IPS DF 6.9 (cell line): ENCODE measurements at regions not wholly inside any gene's neighbourhood (a gene's known extent, or its start where the extent isn't known, plus 50 kb on each side); places are given as distances from the start of the nearest gene placed in this dataset.

Experiments
- DNase-seq: peaks from one replicate; pipeline ENCODE4 v3.0.0-alpha.2; 2013; ENCODE audit warnings: low read depth, low spot score
- H3K27ac ChIP-seq: one replicate; pipeline ENCODE4 v1.5.1; 2013; ENCODE audit warnings: low read length, control low read depth
- H3K27me3 ChIP-seq: 2 replicates; pipeline ENCODE4 v1.6.1; 2013; ENCODE audit warnings: mild to moderate bottlenecking, low read length; ENCODE audit not compliant: control insufficient read depth, insufficient read depth
- H3K36me3 ChIP-seq: 2 replicates; pipeline ENCODE4 v1.6.1; 2013; ENCODE audit warnings: low read length; ENCODE audit not compliant: control insufficient read depth, insufficient read depth
- H3K4me1 ChIP-seq: 2 replicates; pipeline ENCODE4 v1.6.1; 2013; ENCODE audit warnings: low read length; ENCODE audit not compliant: control insufficient read depth, insufficient read depth
- H3K4me3 ChIP-seq: 2 replicates; pipeline ENCODE4 v1.5.1; 2013; ENCODE audit warnings: mild to moderate bottlenecking, low read length
- H3K9me3 ChIP-seq: 2 replicates; pipeline ENCODE4 v1.6.1; 2013; ENCODE audit warnings: low read length, inconsistent platforms; ENCODE audit not compliant: control insufficient read depth, insufficient read depth
- WGBS: extraction: QIAGEN DNeasy Blood & Tissue Kit; methylation state at CpG from one replicate; pipeline ENCODE4 v1.1.7; 2013; ENCODE audit warnings: mixed read lengths, missing lambda C conversion rate; ENCODE audit not compliant: insufficient read length, insufficient coverage; 5-methylcytosine and 5-hydroxymethylcytosine counted together

- H3K27me3 ChIP-seq: no peaks in the 10 kb centered on the region
- H3K4me1 ChIP-seq: no peaks in the 10 kb centered on the region
- H3K36me3 ChIP-seq: no peaks in the 10 kb centered on the region
- H3K27ac ChIP-seq: no peak overlapping the region
- no peak overlapping the region for H3K4me3 ChIP-seq
- no peak for DNase-seq
- no peaks in the 10 kb centered on the region for H3K9me3 ChIP-seq
- WGBS: no CpG with 5 or more reads among the region's 3 CpGs
Observed at GRCh38 chr12:19741132-19741489, 301.8 kb downstream of the AEBP2 start.

- Histone ChIP-seq H3K4me1 (no peaks in the 10 kb centered on the region), H3K36me3 (no peaks in the 10 kb centered on the region), H3K27me3 (no peaks in the 10 kb centered on the region), H3K27ac (no peak overlapping the region), H3K4me3 (no peak overlapping the region), H3K9me3 (no peaks in the 10 kb centered on the region)
- no peak for DNase-seq
- WGBS: no CpG with 5 or more reads among the region's 4 CpGs
Observed at GRCh38 chr12:19744705-19745218, 305.5 kb downstream of the AEBP2 start.

- DNase-seq: no peak
- H3K4me1 ChIP-seq: no peaks in the 10 kb centered on the region
- H3K27ac ChIP-seq: no peak overlapping the region
- H3K4me3 ChIP-seq: no peak overlapping the region
- H3K27me3 ChIP-seq: no peaks in the 10 kb centered on the region
- WGBS: 100% methylated on average over 1 of the region's 4 CpGs
- no peaks in the 10 kb centered on the region for H3K9me3 ChIP-seq
- H3K36me3 ChIP-seq: no peaks in the 10 kb centered on the region
Observed at GRCh38 chr12:19746471-19746870, 307.2 kb downstream of the AEBP2 start.

- Histone ChIP-seq H3K27me3 (no peaks in the 10 kb centered on the region), H3K36me3 (no peaks in the 10 kb centered on the region), H3K27ac (no peak overlapping the region), H3K9me3 (peaks cover 2% of the 10 kb centered on the region; the same call in 1 of the 2 replicates), H3K4me1 (no peaks in the 10 kb centered on the region), H3K4me3 (no peak overlapping the region)
- no CpG with 5 or more reads among the region's 7 CpGs for WGBS
- DNase-seq: no peak
Observed at GRCh38 chr12:19749906-19750574, 310.7 kb downstream of the AEBP2 start.

GRCh38 chr12:19751078-19751477 lies 311.8 kb downstream of the AEBP2 start:
- no peaks in the 10 kb centered on the region for H3K4me1 ChIP-seq
- no peaks in the 10 kb centered on the region for H3K27me3 ChIP-seq
- peaks cover 2% of the 10 kb centered on the region; the same call in 1 of the 2 replicates for H3K9me3 ChIP-seq
- H3K36me3 ChIP-seq: no peaks in the 10 kb centered on the region
- no peak for DNase-seq
- no peak overlapping the region for H3K27ac ChIP-seq
- H3K4me3 ChIP-seq: no peak overlapping the region
- WGBS: no CpG with 5 or more reads among the region's 1 CpG

- Histone ChIP-seq H3K4me3 (no peak overlapping the region), H3K9me3 (peaks cover 2% of the 10 kb centered on the region; the same call in 1 of the 2 replicates), H3K4me1 (no peaks in the 10 kb centered on the region), H3K27me3 (no peaks in the 10 kb centered on the region), H3K27ac (no peak overlapping the region), H3K36me3 (no peaks in the 10 kb centered on the region)
- no CpG with 5 or more reads among the region's 3 CpGs for WGBS
- no peak for DNase-seq
Observed at GRCh38 chr12:19752712-19753111, 313.4 kb downstream of the AEBP2 start.

- WGBS: no CpG with 5 or more reads among the region's 2 CpGs
- Histone ChIP-seq H3K4me1 (no peaks in the 10 kb centered on the region), H3K4me3 (no peak overlapping the region), H3K27me3 (no peaks in the 10 kb centered on the region), H3K27ac (no peak overlapping the region), H3K9me3 (peaks cover 2% of the 10 kb centered on the region; the same call in 1 of the 2 replicates), H3K36me3 (no peaks in the 10 kb centered on the region)
- no peak for DNase-seq
Observed at GRCh38 chr12:19755136-19755535, 315.8 kb downstream of the AEBP2 start.

GRCh38 chr12:19757317-19757877 lies 318.1 kb downstream of the AEBP2 start:
- H3K27me3 ChIP-seq: no peaks in the 10 kb centered on the region
- no peak for DNase-seq
- H3K9me3 ChIP-seq: peaks cover 2% of the 10 kb centered on the region; the same call in 1 of the 2 replicates
- H3K27ac ChIP-seq: no peak overlapping the region
- H3K4me3 ChIP-seq: no peak overlapping the region
- no peaks in the 10 kb centered on the region for H3K4me1 ChIP-seq
- WGBS: no CpG with 5 or more reads among the region's 7 CpGs
- H3K36me3 ChIP-seq: no peaks in the 10 kb centered on the region

GRCh38 chr12:19759227-19759626 lies 319.9 kb downstream of the AEBP2 start:
- no peak overlapping the region for H3K27ac ChIP-seq
- no peak for DNase-seq
- H3K9me3 ChIP-seq: no peaks in the 10 kb centered on the region

GRCh38 chr12:19760611-19761010 lies 321.3 kb downstream of the AEBP2 start:
- no CpG with 5 or more reads among the region's 2 CpGs for WGBS
- Histone ChIP-seq H3K36me3 (no peaks in the 10 kb centered on the region), H3K4me3 (no peak overlapping the region), H3K27ac (no peak overlapping the region), H3K9me3 (no peaks in the 10 kb centered on the region), H3K27me3 (no peaks in the 10 kb centered on the region), H3K4me1 (no peaks in the 10 kb centered on the region)
- DNase-seq: no peak

More at GRCh38 chr12:19759227-19759626, 319.9 kb downstream of the AEBP2 start:
- Histone ChIP-seq H3K36me3 (no peaks in the 10 kb centered on the region), H3K4me1 (no peaks in the 10 kb centered on the region), H3K27me3 (no peaks in the 10 kb centered on the region), H3K4me3 (no peak overlapping the region)

- H3K4me3 ChIP-seq: no peak overlapping the region
- no peaks in the 10 kb centered on the region for H3K27me3 ChIP-seq
- H3K4me1 ChIP-seq: no peaks in the 10 kb centered on the region
- no peaks in the 10 kb centered on the region for H3K9me3 ChIP-seq
- no CpG with 5 or more reads among the region's 1 CpG for WGBS
- no peak overlapping the region for H3K27ac ChIP-seq
- DNase-seq: no peak
- H3K36me3 ChIP-seq: no peaks in the 10 kb centered on the region
Observed at GRCh38 chr12:19761463-19761862, 322.2 kb downstream of the AEBP2 start.
